A549 (cell line): ENCODE measurements at regions not wholly inside any gene's neighbourhood (a gene's known extent, or its start where the extent isn't known, plus 50 kb on each side); places are given as distances from the start of the nearest gene placed in this dataset.

Experiments
- ATAC-seq, 2 experiments: fragments of 200-7000 bp in 1 of 2; fragments of >200 bp in 1 of 2; cut with Nextera tagmentation in 1 of 2; cut with Tn5 transposase in 1 of 2; 3 replicates each; pipeline versions ENCODE4 v1.8.0 to v1.9.1; 2018 to 2020; ENCODE audit warnings: mild to moderate bottlenecking in 1 of 2, moderate library complexity in 1 of 2
- CTCF ChIA-PET: fragments of 300-600 bp; sonication (Branson Sonifier 250); formaldehyde crosslinking; extraction: SDS; loops from one replicate; lab custom pipeline; 2021; ENCODE audit warnings: antibody characterized with exemption, inconsistent platforms; lab: Yijun Ruan, JAX
- POLR2A ChIA-PET: fragments of 350-600 bp; formaldehyde crosslinking; extraction: SDS; loops from one replicate; lab custom pipeline; 2021; ENCODE audit warnings: antibody characterized with exemption, inconsistent platforms; lab: Yijun Ruan, JAX
- DNase-seq, 2 experiments: peaks; one replicate each; pipeline versions ENCODE4 v3.0.0 to v3.0.0-alpha.2; 2011 to 2016; ENCODE audit warnings: low read depth in 1 of 2, low spot score in 1 of 2
- FAIRE-seq: peaks from 2 replicates; lab custom pipeline; 2011; peaks lifted over from hg19 to GRCh38; lab: Jason Lieb, UNC
- H3K27ac ChIP-seq, 2 experiments: fragments of >200 bp; sonication (Bioruptor Twin); formaldehyde crosslinking; 3 replicates each; pipeline ENCODE4 v1.5.1; 2016 to 2017
- H3K4me1 ChIP-seq: fragments of >200 bp; sonication (Bioruptor Twin); formaldehyde crosslinking; 3 replicates; pipeline ENCODE4 v1.6.1; 2016
- H3K4me2 ChIP-seq: fragments of >200 bp; sonication (Bioruptor Twin); formaldehyde crosslinking; 3 replicates; pipeline ENCODE4 v1.6.1; 2016
- H3K4me3 ChIP-seq: fragments of >200 bp; sonication (Bioruptor Twin); formaldehyde crosslinking; 3 replicates; pipeline ENCODE4 v1.5.1; 2016
- H3K9me3 ChIP-seq: fragments of >200 bp; sonication (Bioruptor Twin); formaldehyde crosslinking; 3 replicates; pipeline ENCODE4 v1.6.1; 2016
- CBX8 ChIP-seq: fragments of 200-600 bp; sonication (generic); IDR thresholded peaks from 2 replicates; pipeline ENCODE4 v1.6.1; 2016
- CEBPB ChIP-seq, 2 experiments: fragments of >200 bp in 1 of 2; sonication (Bioruptor Twin) in 1 of 2; formaldehyde crosslinking in 1 of 2; IDR thresholded peaks; 2 replicates each; pipeline ENCODE4 v1.6.1; 2012 to 2016
- CHD2 ChIP-seq: fragments of 150-350 bp; IDR thresholded peaks from 2 replicates; pipeline ENCODE4 v1.6.1; 2014; ENCODE audit warnings: low read length; ENCODE audit not compliant: partially characterized antibody
- EHF ChIP-seq: fragments of 250-450 bp; sonication (Bioruptor Pico); IDR thresholded peaks from 2 replicates; pipeline ENCODE4 v1.5.0; 2020; ENCODE audit warnings: mild to moderate bottlenecking
- EHMT2 ChIP-seq: fragments of 200-600 bp; sonication (generic); IDR thresholded peaks from 2 replicates; pipeline ENCODE4 v1.6.1; 2016; ENCODE audit warnings: antibody characterized with exemption, low read depth, mild to moderate bottlenecking, moderate library complexity
- EP300 ChIP-seq, 2 experiments: fragments of >200 bp; sonication (Bioruptor Twin); formaldehyde crosslinking; IDR thresholded peaks; 2 replicates in 1 of 2; 3 replicates in 1 of 2; pipeline ENCODE4 v1.6.1; 2016 to 2017
- HES2 ChIP-seq: fragments of >200 bp; sonication (Bioruptor Twin); formaldehyde crosslinking; IDR thresholded peaks from 2 replicates; pipeline ENCODE4 v1.6.1; 2016
- HEYL ChIP-seq: fragments of 250-450 bp; sonication (Bioruptor Pico); IDR thresholded peaks from 2 replicates; pipeline ENCODE4 v1.8.0; 2021; ENCODE audit warnings: mild to moderate bottlenecking, moderate library complexity
- JUNB ChIP-seq: fragments of >200 bp; sonication (Bioruptor Twin); formaldehyde crosslinking; IDR thresholded peaks from 2 replicates; pipeline ENCODE4 v1.6.1; 2016
- KDM5A ChIP-seq: fragments of 200-600 bp; sonication (generic); IDR thresholded peaks from 2 replicates; pipeline ENCODE4 v1.6.1; 2016; ENCODE audit warnings: antibody characterized with exemption, mild to moderate bottlenecking
- MAZ ChIP-seq: fragments of 150-350 bp; IDR thresholded peaks from 2 replicates; pipeline ENCODE4 v1.6.1; 2014; ENCODE audit warnings: antibody characterized with exemption, low read depth, low read length, borderline replicate concordance
- NPAS2 ChIP-seq: fragments of 250-450 bp; sonication (Bioruptor Pico); IDR thresholded peaks from 2 replicates; pipeline ENCODE4 v1.8.0; 2022; ENCODE audit warnings: mild to moderate bottlenecking, moderate library complexity, borderline replicate concordance
- PBX3 ChIP-seq: IDR thresholded peaks from 2 replicates; pipeline ENCODE4 v1.6.1; 2012
- POLR2AphosphoS2 ChIP-seq: conservative IDR thresholded peaks from 2 replicates; pipeline ENCODE4 v1.6.1; 2012; ENCODE audit warnings: low read length, improper control_type of control experiment, inconsistent platforms
- RAD21 ChIP-seq, 2 experiments: fragments of >200 bp in 1 of 2; sonication (Bioruptor Twin) in 1 of 2; formaldehyde crosslinking in 1 of 2; IDR thresholded peaks in 1 of 2; conservative IDR thresholded peaks in 1 of 2; 2 replicates in 1 of 2; 3 replicates in 1 of 2; pipeline ENCODE4 v1.6.1; 2012 to 2018; ENCODE audit warnings: inconsistent platforms in 1 of 2
- RARB ChIP-seq: fragments of 250-450 bp; sonication (Bioruptor Pico); IDR thresholded peaks from 2 replicates; pipeline ENCODE4 v1.8.0; 2021; ENCODE audit warnings: mild to moderate bottlenecking, moderate library complexity
- REST ChIP-seq: fragments of 200-600 bp; sonication (generic); IDR thresholded peaks from 2 replicates; pipeline ENCODE4 v1.6.1; 2016; ENCODE audit warnings: antibody characterized with exemption, mild to moderate bottlenecking, moderate library complexity
- TFCP2L1 ChIP-seq: fragments of 250-450 bp; sonication (Bioruptor Pico); IDR thresholded peaks from 2 replicates; pipeline ENCODE4 v1.5.0; 2021; ENCODE audit warnings: mild to moderate bottlenecking
- USF2 ChIP-seq: fragments of 450-650 bp; IDR thresholded peaks from 2 replicates; pipeline ENCODE4 v1.6.1; 2014; ENCODE audit warnings: antibody characterized with exemption
- ZNF302 ChIP-seq: fragments of 250-450 bp; sonication (Bioruptor Pico); IDR thresholded peaks from 2 replicates; pipeline ENCODE4 v1.9.0; 2021; ENCODE audit warnings: inconsistent platforms, mild to moderate bottlenecking, moderate library complexity
- WGBS: methylation state at CpG from one replicate; pipeline ENCODE4 v1.1.6; 2017; ENCODE audit errors: missing lambda C conversion rate; 5-methylcytosine and 5-hydroxymethylcytosine counted together
- TF ChIP-seq, protein P1 (sequence below): IDR thresholded peaks from 2 replicates; pipeline ENCODE4 v1.6.1; 2012; ENCODE audit warnings: low read depth, borderline replicate concordance

DNA sequence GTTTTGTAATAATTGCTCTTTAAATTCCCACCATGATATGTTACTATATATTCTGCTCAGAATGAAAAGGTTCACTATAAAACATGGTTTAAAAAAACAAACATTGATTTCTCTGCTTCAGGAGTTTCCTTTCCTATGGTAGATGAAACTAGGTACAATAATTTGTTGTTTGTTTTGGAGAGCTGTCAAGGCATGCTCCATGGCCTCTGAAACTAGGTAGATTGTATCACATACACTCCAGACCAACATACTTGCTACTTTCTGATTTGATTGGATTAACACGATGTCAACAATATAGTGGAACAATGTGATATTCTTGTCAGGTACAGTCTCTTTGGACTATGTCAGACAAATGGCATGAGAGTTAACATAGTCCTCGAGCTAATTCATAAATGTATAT is 452.7 kb upstream of the CDH9 start:
- H3K9me3 ChIP-seq: no peaks in the 10 kb centered on the region
- TF ChIP-seq POLR2AphosphoS2 (no peak), CBX8 (no peak), NPAS2 (CRISPR knock-in tag) (no peak), ZNF302 (no peak), RARB (CRISPR knock-in tag) (no peak), USF2 (no peak), RAD21 (conservative IDR thresholded peaks at IDR 0.05 in 1 of 2, IDR thresholded peaks at IDR 0.05 in 1 of 2) (no peak), HEYL (CRISPR knock-in tag) (no peak), TFCP2L1 (CRISPR knock-in tag) (no peak), PBX3 (no peak), JUNB (no peak), EP300 (IDR thresholded peaks at IDR 0.05) (no peak), EHMT2 (no peak), HES2 (no peak), REST (no peak), CEBPB (IDR thresholded peaks at IDR 0.05) (no peak), EHF (no peak), KDM5A (no peak)
- TF ChIP-seq, protein P1, sequence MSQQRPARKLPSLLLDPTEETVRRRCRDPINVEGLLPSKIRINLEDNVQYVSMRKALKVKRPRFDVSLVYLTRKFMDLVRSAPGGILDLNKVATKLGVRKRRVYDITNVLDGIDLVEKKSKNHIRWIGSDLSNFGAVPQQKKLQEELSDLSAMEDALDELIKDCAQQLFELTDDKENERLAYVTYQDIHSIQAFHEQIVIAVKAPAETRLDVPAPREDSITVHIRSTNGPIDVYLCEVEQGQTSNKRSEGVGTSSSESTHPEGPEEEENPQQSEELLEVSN: no peak
- TF ChIP-seq, all 56 proteins: peak for 0
- no peak for FAIRE-seq
- no peak overlapping the region for H3K27ac ChIP-seq
- H3K4me1 ChIP-seq: peaks cover 4% of the 10 kb centered on the region; the same call in 1 of the 3 replicates
- POLR2A ChIA-PET: no interaction called here
- no peak overlapping the region for H3K4me2 ChIP-seq
- H3K4me3 ChIP-seq: no peak overlapping the region
- DNase-seq: no peak
- ATAC-seq: no peak
- 47% methylated on average over 2 of the region's 2 CpGs for WGBS
- CTCF ChIA-PET: no interaction called here

DNA sequence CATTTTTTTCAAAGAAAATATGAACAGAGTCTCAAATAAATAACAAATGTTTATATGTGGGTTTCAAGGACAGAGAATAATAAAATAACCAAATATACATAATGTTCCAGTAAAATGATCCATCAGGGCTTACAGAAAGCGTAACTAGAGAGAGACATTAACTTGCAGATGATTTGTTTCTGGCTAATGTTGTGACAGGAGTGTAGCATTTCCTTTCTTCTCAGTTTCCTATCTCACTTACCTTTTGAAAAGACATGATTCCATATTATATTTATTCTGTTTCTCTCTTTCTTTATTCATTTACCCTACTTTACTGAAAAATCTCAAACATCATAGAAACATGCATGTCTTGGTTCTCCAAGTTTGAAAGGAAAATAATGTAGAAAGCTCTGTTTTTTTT is 451.3 kb upstream of the CDH9 start:
- ATAC-seq (no peak), DNase-seq (no peak), FAIRE-seq (peak; percentile 23)
- Histone ChIP-seq H3K9me3 (no peaks in the 10 kb centered on the region), H3K4me3 (no peak overlapping the region), H3K4me1 (peaks cover 3% of the 10 kb centered on the region; the same call in 1 of the 3 replicates), H3K27ac (no peak overlapping the region), H3K4me2 (no peak overlapping the region)
- CTCF ChIA-PET: no interaction called here
- TF ChIP-seq CBX8: no peak
- TF ChIP-seq KDM5A: no peak
- TF ChIP-seq MAZ: no peak
- TF ChIP-seq EHMT2: no peak
- no peak for TF ChIP-seq CHD2
- TF ChIP-seq ZNF302: no peak
- WGBS: 88% methylated on average over 1 of the region's 1 CpG
- POLR2A ChIA-PET: no interaction called here
